ENCODE measurements at regions not wholly inside any gene's neighbourhood (a gene's known extent, or its start where the extent isn't known, plus 50 kb on each side); places are given as distances from the start of the nearest gene placed in this dataset.

DNA sequence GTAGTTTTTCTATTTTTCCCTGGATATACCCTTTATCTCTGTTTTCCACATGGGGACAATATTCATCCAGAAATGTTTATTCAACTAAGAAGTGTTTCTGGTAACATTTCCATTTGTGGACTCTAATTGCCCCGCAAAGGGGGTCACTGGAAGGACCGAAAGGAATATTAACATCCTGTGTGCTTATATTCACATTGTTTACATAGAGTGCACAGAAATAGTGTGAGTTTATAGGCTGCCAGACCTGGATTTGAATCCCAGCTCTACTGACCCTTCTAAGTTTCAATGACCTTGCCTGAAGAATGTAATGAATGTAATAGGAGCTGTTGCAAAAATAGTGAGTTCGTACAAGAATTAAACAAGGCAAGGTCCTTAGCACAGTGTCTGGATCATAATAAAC, 152.9 kb upstream of the NCKAP5 start:
- no peak for DNase-seq

DNA sequence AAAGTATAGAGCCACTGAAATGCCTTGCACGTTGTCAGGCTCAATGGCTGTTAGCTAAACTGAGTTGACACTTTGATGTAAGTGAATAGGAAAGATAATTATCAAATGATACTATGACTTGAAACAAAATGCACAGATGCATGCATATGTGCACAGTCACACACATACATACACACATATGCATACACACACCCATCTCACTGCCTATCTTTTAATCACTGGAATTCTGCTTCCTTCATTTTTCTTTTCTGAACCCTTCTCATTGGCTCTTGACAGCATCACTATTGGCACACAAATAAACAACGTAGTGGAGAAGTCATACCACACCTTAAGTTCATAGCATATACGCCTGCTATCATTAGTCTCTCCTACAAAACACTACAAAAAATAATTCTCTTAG, 154.9 kb upstream of the NCKAP5 start:
- no peak for DNase-seq

DNA sequence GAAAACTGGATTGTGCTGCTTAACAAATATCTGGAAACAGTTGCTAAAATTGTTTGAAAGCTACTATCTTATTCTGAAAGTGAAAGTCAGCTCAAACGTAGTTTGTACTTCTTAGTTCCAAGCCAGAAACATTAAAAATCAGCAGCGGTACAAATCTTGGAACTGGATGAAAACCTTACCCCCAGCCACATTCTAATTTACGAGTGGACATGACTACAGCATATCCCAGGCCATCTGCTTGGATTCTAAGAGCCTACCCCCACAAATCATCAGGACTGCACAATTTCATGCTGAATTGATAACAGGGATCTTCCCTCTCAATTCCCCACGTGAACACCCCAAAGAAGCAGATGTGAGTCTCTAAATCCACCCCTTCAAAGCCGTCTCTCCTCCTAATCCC, 158.7 kb upstream of the NCKAP5 start:
- DNase-seq, result no peak

DNA sequence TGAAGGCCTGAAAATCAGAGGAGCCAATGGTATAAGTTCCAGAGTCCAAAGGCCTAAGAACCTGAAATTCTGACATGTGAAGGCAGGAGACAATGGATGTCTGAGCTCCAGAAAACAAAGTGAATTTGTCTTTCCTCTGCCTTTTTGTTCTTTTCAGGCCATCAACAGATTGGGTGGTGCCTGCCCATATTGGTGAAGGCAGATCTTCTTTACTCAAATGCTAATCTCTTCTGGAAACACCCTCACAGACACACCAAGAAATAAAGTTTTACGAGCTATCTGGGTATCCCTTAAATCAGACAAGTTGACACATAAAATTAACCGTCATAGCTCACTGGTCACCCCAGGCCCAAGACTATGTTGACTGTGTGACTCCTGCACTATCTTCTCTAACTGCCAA, 163.8 kb upstream of the NCKAP5 start:
- no peak for DNase-seq

DNA sequence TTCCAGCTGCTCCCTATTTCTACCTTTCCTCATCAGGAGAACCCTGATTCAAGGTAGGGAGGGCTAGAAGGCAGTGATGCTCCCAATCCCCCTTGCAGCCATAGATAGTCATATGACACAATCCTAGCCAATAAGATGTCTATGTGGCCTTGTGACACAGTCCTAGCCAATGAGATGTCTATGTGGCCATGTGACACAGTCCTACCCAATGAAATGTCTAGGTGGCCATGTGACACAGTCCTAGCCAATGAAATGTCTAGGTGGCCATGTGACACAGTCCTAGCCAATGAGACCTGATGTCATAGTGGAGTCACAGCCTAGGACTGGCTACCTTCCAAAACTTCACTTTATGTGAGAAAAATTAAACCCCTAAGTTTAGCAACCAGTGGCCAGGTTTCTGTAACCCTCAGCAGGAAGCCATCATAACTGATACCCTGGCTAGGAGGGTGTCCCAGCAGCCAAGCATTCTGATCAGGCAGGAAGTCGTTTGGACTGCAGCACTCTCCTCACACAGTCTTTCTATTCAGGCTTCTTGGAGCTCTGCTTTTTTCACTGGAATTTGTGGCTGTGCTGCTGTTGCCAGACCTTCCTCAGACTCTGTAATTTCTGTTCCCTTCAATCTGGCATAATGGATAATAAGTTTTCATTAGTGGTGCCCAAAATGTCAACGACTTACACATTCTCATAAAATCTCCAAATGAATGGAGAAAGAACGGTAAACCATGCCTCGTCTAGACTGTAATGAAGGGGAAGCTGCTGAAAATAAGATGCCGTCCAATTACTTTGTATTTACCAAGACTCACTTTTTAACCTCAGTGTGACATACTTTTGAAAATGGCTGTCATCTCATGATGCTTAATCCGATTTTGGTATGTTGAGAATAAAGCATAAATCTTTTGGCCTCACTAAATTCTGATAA, 165.0 kb upstream of the NCKAP5 start:
- no peak for DNase-seq

DNA sequence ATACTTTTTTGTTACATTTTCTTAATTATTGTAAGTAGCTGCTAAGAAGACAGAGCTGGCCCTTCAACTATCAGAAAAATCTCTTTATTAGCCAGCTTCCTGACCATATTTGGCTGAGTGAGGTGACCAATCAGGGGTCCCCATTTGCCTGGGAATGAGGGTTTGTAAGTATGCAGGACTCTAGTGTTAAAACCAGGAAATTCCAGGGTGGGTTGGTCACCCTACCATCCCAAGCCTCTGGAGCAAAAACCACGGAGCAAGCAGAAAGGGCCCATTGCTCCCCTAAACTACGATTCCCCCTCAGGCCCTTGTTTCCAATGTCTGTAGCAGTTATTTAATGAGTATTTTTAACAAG, 165.6 kb upstream of the NCKAP5 start:
- no peak for DNase-seq

GRCh38 chr2:133734716-133735495, 166.6 kb upstream of the NCKAP5 start:
- no peak for DNase-seq

GRCh38 chr2:133736674-133737073, 168.4 kb upstream of the NCKAP5 start:
- DNase-seq, result no peak

DNA sequence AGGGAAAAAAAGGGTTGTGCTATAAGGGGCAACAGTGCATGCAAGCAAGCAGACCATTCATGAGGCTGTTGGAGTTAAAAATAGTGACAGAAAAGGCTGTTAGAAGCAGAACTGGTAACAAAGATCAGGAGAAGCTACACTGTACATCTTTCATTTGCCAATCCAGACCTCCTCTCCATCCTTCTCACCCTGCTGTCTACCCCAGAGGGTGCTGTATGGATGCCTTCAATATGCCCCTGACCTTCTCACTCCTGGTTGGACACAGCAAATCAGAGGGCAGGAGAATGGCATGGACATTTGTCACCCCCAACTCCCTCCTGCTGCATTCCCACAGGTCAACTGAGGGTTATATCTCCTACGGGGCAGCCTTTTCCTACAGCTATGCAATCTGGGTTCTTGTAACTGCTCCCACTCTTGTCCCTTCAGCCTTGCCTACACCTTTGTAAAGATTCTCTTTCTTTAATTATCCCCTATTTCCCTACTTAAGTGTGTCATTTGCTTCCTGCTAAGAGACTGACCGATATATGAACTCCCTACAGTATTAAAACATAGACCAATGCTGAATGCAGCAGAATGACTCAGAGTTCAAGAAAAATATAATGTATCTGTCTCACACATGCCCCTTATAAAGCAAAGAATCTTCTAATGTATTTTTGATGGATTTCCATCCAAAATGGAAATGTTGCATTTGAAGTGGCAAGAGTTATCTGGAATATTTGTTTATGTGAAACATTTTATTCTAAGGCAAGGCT, 169.2 kb upstream of the NCKAP5 start:
- DNase-seq, result no peak

DNA sequence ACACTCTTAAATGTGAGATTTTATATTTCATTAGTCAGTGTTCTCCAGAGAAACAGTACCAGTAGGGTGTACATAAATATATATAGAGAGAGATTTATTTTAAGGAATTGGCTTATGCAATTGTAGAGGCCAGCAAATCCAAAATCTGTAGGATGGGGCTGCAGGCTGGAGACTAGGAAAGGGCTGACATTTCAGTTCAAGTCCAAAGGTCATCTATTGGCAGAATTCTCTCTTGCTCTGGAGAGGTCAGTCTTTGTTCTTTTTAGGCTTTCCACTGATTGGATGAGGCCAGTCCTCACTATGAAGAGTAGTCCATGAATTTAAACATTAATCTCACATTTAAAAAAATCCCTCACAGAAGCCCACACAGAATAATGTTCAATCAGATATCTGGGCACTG, 170.8 kb upstream of the NCKAP5 start:
- DNase-seq, result no peak

DNA sequence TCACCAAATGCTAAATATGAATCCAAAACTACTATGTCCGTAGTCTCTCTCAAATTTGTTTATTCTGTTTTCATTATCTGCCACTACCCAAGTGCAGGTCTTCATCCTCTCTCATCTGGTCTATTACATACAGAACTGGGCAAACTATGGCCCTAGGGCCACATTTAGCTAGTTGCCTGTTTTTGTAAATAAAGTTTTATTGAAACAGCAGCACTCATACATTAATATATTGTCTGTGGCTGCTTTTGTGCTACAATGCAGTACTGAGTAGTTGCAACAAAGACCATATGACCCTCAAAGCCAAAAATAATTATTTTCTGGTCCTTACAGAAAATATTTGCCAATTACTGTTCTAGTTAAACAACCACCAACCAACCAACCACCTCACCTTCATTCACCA, 172.2 kb upstream of the NCKAP5 start:
- DNase-seq, result no peak

DNA sequence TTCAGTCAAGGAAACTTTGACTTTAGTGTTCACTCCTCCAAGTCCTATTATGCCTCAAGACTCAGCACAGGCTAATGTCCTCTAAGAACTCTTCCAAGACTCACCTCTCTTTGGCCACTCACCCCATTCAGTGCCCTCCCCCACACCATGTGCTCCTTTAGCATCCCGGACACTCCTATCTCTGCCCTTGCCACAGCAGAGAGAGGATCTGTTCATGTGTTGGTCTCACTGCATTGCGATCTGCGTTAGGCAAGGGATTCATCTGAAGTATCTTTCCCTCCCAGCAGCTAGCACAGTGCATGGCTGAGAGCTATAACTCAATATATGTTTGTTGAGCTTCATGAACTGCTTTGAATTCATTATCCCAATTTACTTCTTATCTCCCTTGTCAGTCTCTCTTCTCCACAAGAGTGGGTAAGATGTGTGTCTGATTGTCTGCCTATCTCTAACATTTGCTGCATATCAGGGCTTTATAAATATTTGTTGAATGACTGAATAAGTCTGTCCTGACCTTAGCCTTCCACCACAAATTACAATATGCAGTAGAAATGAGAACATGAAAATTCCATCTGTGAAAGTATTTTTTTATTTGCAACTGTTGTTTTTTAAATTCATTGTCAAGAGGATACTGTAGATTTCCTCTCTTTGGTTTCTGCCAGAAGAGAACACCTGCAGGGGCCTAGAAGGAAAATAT, 179.9 kb upstream of the NCKAP5 start:
- DNase-seq, result no peak

DNA sequence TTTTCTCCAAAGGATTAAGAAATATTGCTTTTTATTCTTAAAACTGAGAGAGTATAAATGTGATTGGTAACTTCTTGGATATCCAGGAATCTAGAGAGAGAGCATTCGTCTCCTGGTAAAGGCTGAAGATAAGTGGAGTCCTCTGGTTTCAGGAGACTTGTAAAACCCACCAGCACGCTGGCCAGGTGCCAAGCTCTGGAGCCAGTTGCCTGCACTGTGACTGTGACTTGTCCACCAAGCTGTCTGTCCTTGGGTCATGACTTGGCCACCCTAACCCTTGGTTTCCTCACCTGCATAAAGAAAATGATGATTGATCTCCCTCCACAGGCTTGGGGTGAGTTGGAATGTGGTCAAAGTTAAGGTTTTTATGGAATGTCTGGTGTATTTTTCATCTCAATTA, 185.4 kb upstream of the NCKAP5 start:
- no peak for DNase-seq

DNA sequence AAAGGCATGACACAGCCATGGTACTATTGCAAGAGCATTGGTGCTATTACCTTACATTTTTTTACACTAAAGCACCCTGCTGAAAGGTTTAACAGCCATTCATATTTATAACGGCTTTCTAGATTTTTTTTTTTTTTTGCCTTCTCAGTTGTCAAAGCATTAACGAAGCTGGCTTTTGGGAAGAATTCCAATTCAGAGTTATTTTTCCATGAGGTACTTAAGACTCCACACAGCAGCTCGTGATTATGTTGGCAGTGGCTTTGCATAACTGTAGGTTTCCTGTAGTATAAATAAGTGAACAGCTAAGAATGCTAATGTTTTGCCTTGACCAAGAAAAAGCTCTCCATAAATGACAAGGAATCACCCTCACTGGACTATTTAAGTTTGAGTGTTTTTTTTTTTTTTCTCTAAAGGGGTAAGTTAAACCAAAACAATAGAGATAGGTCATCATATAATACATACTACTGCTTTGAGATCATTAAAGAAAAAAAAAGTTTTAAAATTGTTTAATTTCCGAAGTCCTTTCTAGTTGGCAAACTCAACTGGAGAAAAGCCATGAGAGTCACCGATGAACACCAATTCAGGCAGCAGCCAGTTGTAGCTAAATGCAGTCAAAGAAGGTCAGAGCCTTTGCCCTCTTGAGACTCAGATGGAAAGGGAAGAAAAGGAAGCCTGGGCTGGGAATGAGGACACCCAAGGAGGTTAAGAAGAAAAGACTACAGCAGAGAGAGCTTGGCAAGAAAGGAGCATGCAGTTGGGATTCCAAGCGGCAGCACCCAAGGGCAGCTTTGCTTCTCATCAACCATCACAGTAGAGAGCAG, 187.4 kb upstream of the NCKAP5 start:
- DNase-seq, result no peak

- no peak for DNase-seq
Observed at GRCh38 chr2:133756833-133757232, 188.6 kb upstream of the NCKAP5 start.

DNA sequence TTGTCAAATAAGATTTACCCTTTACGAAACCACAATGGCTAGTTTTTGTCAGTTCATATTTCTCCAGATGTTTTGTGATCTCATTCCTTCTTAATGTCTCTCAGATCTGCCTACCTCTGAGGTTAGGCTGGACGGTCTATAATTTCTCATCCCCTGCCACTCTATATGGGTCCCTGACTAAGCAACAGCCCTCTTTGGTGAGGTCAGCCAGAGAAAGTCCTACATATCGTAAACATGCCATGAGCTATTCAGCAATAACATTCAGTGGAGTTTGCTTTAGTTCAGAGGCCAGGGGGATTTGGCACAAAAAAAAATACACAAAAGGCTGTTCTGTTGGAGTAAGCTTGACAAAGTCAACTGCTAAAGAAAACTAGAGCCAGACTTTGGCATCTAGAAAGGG, 192.1 kb upstream of the NCKAP5 start:
- no peak for DNase-seq

DNA sequence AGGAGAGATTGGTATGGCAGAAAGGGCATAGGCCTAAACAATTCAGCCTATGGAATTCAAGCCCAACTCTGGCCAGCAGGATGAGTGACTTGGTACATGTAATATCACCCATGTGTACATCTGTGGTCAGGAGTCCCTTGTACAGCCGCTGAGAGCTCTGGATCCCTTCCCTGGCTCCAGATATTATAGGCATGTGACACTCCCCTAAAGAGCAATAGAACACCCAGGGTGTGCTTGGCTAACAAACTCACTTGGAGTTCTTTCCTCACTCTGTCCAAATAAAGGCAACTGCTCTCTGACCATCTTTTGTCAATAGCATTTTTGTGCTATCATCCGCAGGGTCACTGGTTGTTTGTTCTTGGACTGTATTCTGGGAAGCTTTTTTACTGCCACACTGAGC, 197.4 kb upstream of the NCKAP5 start:
- DNase-seq, result no peak

GRCh38 chr2:133766164-133766832, 198.0 kb upstream of the NCKAP5 start:
- DNase-seq, result no peak

DNA sequence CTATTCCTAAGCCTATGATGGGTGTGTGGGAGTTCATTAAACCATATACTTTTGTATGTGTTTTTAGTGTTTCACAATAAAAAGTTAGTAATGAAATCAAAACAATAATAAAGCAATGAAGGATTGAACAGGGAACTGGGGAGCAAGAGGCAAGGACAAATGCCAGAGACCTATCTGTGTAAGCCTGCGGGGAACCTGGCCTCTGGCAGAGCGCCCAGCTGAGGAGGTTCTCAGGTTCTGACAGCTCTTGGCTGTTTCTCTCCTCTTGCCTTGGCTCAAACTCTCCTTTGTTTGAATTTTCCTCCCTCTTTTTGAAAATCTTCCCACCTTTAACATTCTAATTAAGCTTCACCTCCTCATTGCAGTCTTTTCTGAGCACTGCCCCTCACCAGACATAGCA, 200.0 kb upstream of the NCKAP5 start:
- no peak for DNase-seq

GRCh38 chr2:133768658-133769435, 200.6 kb upstream of the NCKAP5 start:
- no peak for DNase-seq
